Neuron (in vitro differentiated cells): ENCODE measurements at regions not wholly inside any gene's neighbourhood (a gene's known extent, or its start where the extent isn't known, plus 50 kb on each side); places are given as distances from the start of the nearest gene placed in this dataset.
"Not testable (repeated sequence)": the region's sequence is repeated elsewhere in the genome, so short reads cannot be mapped to it uniquely, and the experiment has no call there.

Experiments used
- H2AFZ ChIP-seq: one replicate; pipeline ENCODE4 v1.6.1; 2013; ENCODE audit warnings: low read depth, mild to moderate bottlenecking, inconsistent platforms, low read length, moderate library complexity
- H3K27me3 ChIP-seq: one replicate; pipeline ENCODE4 v1.6.1; 2013; ENCODE audit warnings: low read length; ENCODE audit not compliant: insufficient read depth
- H3K36me3 ChIP-seq: one replicate; pipeline ENCODE4 v1.6.1; 2013; ENCODE audit warnings: low read length; ENCODE audit not compliant: insufficient read depth
- H3K4me1 ChIP-seq: one replicate; pipeline ENCODE4 v1.6.1; 2013; ENCODE audit warnings: low read length; ENCODE audit not compliant: insufficient read depth
- H3K4me3 ChIP-seq: 2 replicates; pipeline ENCODE4 v1.5.1; 2013; ENCODE audit warnings: mild to moderate bottlenecking, low read length, moderate library complexity
- H3K9me3 ChIP-seq: one replicate; pipeline ENCODE4 v1.6.1; 2013; ENCODE audit warnings: low read length

DNA sequence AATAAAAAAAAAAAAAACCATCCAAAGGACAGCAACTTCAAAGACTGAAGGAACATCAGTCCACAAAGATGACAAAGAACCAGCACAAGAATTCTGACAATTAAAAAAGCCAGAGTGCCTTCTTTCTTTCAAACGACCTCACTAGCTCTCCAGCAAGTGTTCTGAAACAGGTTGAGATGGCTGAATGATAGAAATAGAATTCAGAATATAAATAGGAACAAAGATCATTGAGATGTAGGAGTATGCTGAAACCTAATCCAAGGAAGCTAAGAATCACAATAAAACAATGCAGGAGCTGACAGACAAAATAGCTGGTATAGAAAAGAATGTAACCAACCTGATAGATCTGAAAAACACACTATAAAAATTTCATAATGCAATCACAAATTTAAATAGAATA, 218.2 kb downstream of the GIPC2 start:
- H3K4me1 ChIP-seq = no peaks in the 10 kb centered on the region
- H2AFZ ChIP-seq = no peak overlapping the region
- no peaks in the 10 kb centered on the region for H3K27me3 ChIP-seq
- H3K36me3 ChIP-seq = no peaks in the 10 kb centered on the region
- no peak overlapping the region for H3K4me3 ChIP-seq
- no peaks in the 10 kb centered on the region for H3K9me3 ChIP-seq

DNA sequence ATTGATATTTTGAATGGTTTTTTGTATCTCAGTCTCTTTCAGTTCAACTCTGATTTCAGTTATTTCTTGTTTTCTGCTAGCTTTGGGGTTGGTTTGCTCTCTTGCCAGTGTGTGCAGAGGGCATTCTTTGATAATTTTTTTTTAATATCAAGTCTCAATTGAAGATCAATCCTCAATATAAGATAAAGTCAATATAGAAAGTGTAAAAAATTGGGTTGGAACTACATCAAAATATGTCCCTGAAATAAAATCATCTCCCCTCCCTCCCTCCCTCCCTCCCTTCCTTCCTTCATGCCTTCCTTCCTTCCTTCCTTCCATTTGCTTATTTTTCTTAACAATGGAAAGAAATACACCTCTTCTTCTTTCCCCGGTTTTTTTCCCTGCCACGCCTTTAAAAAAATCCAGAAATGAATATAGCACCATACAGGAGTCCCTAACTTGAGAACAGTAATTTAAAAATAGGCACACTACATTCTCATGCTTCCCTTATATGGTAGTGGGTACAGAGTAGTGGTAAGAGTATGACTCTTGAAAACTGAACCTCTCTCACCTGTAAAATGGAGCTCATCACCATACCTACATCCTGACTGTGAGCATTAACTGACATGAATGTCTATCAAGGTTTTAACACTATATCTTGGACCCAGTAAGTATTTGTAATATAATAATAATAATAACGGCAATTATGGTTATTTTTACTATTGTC, 221.9 kb downstream of the GIPC2 start:
- no peaks in the 10 kb centered on the region for H3K9me3 ChIP-seq
- H3K4me3 ChIP-seq = no peak overlapping the region
- no peaks in the 10 kb centered on the region for H3K4me1 ChIP-seq
- no peaks in the 10 kb centered on the region for H3K27me3 ChIP-seq
- no peaks in the 10 kb centered on the region for H3K36me3 ChIP-seq
- no peak overlapping the region for H2AFZ ChIP-seq

DNA sequence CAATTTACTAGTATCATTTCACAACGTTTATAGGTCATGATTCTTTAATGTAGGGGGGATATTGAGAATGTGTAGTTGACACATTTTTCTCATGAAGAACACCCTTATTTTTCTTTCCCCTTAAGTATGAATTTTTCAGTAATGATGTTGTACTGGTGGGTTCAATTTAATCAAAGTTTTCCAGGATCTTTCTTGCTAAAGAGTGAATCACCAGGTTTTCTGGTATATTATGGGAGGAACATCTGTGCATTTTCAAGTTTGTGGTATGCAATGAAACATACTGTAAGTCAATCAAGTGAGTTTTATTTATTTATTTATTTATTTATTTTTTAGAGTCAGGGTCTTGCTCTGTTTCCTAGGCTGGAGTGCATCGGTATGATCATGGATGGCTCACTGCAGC, 221.2 kb upstream of the PTGFR start:
- H3K36me3 ChIP-seq = no peaks in the 10 kb centered on the region
- no peaks in the 10 kb centered on the region for H3K4me1 ChIP-seq
- no peak overlapping the region for H2AFZ ChIP-seq
- H3K9me3 ChIP-seq = no peaks in the 10 kb centered on the region
- no peak overlapping the region for H3K4me3 ChIP-seq
- H3K27me3 ChIP-seq = no peaks in the 10 kb centered on the region

DNA sequence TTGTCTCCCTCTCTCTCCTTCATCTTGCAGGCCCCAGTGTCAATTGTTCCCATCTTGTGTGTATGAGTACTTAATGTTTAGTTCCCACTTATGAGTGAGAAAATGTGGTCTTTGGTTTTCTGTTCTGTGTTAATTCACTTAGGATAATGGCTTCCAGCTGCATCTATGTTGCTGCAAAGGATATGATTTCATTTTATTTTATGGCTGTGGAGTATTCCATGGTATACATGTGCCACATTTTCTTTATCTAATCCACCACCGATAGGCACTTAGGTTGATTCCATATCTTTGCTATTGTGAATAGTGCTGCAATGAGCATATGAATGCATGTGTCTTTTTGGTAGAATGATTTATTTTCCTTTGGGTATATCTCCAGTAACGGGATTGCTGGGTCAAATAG, 219.4 kb upstream of the PTGFR start:
- H3K4me1 ChIP-seq, H3K9me3 ChIP-seq, H3K36me3 ChIP-seq: not testable (repeated sequence)

DNA sequence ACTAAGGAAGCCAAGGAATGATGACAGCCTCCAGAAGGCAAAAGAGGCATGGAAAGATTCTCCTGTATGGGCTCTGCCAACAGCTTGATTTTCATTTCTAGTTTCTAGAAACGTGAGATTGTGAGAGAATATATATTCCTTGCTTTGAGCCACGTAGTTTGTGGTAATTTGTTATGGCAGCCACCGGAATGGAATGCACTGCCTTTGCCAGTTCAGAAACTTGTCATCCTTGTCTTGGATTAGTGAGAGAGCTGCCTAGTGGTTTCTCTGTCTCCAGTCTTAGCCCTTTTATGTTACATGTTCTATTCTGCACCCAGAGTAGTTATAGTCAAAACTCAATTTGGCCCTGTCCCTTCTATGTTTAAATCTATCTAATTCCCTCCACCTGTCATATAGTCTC, 216.0 kb upstream of the PTGFR start:
- H2AFZ ChIP-seq = no peak overlapping the region
- H3K27me3 ChIP-seq = no peaks in the 10 kb centered on the region
- H3K4me1 ChIP-seq = no peaks in the 10 kb centered on the region
- H3K4me3 ChIP-seq = no peak overlapping the region
- no peaks in the 10 kb centered on the region for H3K36me3 ChIP-seq
- no peaks in the 10 kb centered on the region for H3K9me3 ChIP-seq

More for the DNA sequence above, 219.4 kb upstream of the PTGFR start:
- H2AFZ ChIP-seq, H3K4me3 ChIP-seq, H3K27me3 ChIP-seq: not testable (repeated sequence)

DNA sequence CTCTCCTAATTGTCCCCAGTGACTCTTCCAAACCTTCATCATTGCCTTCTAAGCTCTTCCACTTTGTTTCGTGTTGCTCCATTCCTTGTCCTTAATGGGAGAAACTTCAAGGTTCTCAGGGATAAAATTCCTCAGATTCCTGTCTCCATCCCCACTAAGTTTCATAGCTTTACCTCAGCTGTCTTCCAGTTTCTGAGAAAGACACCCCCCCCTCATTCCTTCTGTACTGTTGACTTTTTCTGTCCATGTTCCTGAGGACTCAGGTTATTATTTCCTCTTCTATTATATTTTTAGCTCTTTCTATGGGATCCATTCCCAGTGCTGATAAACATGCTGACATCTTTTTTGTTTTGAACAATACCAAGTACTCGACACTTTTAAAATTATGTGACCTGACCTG, 215.3 kb upstream of the PTGFR start:
- no peaks in the 10 kb centered on the region for H3K4me1 ChIP-seq
- H2AFZ ChIP-seq = no peak overlapping the region
- no peaks in the 10 kb centered on the region for H3K36me3 ChIP-seq
- H3K4me3 ChIP-seq = no peak overlapping the region
- H3K27me3 ChIP-seq = no peaks in the 10 kb centered on the region
- no peaks in the 10 kb centered on the region for H3K9me3 ChIP-seq

DNA sequence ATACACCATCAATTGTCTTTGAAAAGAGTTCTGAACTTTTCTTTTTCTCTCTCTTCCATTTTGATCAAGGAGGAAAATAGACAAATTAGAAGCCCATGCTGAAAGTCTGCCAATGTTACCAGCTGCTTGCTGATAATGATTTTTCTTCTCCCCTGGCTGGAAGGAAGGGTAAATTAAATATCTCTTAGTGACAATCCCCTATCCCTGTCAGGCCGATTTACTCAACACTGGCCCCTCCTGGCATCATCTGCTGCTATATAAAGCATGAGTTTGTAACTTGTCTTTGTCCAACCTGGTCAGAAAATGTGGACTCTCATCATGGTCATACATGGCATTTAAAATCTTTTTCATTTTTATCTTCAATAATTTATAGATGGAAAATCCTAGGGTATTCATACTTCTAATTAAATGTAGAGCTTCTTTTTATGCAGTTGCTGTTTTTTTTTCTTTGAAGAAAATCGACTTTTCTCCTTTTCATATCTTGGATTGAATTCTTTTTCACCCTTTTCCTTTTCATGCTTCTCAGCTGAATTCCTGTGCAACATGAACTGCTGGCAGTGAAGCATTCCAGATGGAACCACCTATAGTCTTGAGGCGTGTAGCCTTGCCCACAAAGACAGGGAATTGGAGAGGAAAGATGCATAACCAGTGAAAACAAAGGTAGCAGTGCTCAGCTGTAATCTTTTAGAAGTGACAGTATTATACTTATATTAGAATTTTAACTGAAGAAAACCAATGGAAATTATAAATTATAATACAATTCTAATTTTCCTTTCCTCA, 214.7 kb upstream of the PTGFR start:
- Histone ChIP-seq H3K4me3 (no peak overlapping the region), H3K36me3 (no peaks in the 10 kb centered on the region), H3K27me3 (no peaks in the 10 kb centered on the region), H3K4me1 (no peaks in the 10 kb centered on the region), H3K9me3 (no peaks in the 10 kb centered on the region), H2AFZ (no peak overlapping the region)

DNA sequence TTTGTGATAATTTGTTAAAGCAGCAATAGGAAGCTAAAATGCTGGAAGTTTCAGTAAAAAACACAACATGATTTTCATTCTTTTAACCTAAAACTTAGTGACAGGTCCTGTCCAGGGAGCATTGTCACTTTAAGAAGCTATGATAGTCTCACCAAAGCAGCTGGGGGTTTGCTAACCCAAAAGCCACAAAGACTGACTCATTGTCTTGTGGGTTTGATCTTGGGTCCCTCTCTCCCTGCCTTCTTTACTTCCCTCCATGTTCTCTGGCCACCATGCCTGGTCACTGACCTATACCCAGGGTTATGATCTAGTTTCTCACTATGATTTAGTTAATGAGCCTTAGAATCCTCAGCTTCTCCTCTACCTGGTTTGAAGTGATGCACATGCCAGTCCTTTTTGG, 213.5 kb upstream of the PTGFR start:
- Histone ChIP-seq H2AFZ (no peak overlapping the region), H3K9me3 (no peaks in the 10 kb centered on the region), H3K36me3 (no peaks in the 10 kb centered on the region), H3K4me3 (no peak overlapping the region), H3K4me1 (no peaks in the 10 kb centered on the region), H3K27me3 (no peaks in the 10 kb centered on the region)

DNA sequence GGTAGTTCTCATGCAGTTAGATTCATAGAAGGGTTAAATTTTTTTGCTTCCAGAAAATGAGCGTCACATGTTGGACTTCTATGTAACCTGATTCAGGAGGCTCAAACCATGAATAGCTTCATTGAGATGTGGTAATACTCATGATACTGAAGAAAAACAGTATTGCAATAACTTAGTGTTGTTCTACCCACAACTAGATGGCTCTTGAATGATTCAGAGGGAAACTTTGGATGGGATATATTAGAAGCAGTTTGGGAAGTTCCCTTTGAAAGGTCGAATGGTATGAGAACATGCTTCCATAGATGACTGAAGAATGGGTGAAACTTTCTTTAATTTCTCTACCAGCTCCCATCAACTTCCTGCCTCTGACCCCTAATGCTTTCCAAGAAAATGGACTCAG, 211.7 kb upstream of the PTGFR start:
- Histone ChIP-seq H2AFZ (no peak overlapping the region), H3K27me3 (no peaks in the 10 kb centered on the region), H3K4me1 (no peaks in the 10 kb centered on the region), H3K4me3 (no peak overlapping the region), H3K9me3 (no peaks in the 10 kb centered on the region), H3K36me3 (no peaks in the 10 kb centered on the region)

DNA sequence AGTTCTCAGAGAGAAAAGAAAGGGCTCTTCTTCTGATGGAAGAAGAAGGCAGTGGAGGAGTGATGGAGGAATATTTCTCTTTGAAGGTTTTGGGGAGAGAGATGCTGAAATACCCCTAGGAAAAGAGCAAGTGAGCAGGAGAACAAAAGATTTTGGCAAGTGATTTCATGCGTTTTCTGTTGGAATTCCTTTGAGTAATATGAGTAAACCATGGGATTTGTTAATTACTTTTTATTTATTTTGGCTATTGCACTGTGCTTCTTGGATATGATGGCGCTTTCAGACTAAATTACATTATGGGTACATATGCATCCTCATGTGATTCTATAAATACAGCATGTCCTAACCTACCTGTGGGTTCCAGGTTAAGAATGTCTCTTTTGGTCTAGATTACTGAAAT, 210.1 kb upstream of the PTGFR start:
- no peaks in the 10 kb centered on the region for H3K36me3 ChIP-seq
- no peaks in the 10 kb centered on the region for H3K4me1 ChIP-seq
- H3K4me3 ChIP-seq = no peak overlapping the region
- no peak overlapping the region for H2AFZ ChIP-seq
- H3K27me3 ChIP-seq = no peaks in the 10 kb centered on the region
- H3K9me3 ChIP-seq = no peaks in the 10 kb centered on the region

DNA sequence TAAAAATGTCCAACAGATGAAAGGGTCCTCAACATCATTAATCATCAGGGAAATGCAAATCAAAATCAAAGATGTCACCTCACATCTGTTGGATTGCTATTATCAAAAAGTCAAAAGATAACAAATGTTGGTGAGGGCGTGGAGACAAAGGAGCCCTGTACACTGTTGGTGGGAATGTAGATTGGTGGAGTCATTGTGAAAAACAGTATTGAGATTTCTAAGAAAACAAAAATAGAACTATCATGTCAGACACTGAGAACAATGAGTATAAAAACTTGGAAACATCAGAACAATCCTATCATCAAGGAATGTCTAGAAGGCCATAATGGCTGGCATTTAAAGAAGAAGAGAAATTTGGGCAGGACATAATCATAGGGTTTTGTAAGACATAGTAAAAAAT, 209.2 kb upstream of the PTGFR start:
- Histone ChIP-seq H3K9me3 (no peaks in the 10 kb centered on the region), H3K4me3 (no peak overlapping the region), H3K4me1 (no peaks in the 10 kb centered on the region), H3K36me3 (no peaks in the 10 kb centered on the region), H2AFZ (no peak overlapping the region), H3K27me3 (no peaks in the 10 kb centered on the region)

DNA sequence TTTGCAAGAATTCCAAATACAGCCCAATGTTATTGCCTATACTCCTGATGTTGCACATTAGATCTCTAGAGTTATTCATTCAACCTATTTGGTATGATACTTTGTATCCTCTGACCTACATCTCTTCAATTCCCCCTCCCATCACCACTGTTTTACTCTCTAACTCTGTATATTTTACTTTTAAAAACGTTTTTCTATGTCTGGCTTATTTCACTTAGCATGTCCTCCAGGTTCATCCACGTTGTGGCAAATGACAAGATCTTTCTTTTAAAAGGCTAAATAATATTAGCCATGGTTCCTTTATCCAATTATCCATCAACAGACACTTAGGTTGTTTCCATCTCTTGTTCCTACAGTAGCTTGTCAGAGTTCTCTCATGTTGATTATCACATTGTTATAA, 207.1 kb upstream of the PTGFR start:
- Histone ChIP-seq H3K9me3 (no peaks in the 10 kb centered on the region), H3K36me3 (no peaks in the 10 kb centered on the region), H3K4me3 (no peak overlapping the region), H3K27me3 (no peaks in the 10 kb centered on the region), H3K4me1 (no peaks in the 10 kb centered on the region), H2AFZ (no peak overlapping the region)

DNA sequence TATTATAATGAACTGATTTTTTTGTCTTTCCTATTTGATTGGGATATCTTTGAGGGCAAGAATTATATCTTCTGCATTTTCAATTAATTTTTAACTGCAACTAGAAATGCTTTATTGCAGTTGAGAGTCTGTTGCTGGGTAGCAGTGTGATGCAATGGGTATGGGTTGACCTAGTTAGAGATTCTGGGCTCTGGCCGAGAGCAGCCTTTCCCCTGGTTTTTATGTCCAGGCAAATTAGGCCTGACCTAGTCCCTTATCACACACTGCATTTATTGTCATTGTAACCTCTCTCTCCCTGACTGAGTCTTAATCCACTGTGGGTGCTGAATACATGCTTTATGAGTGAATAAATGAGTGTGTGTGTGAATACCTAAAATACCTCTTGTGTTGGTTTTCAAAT, 206.4 kb upstream of the PTGFR start:
- Histone ChIP-seq H3K4me1 (no peaks in the 10 kb centered on the region), H3K4me3 (no peak overlapping the region), H2AFZ (no peak overlapping the region), H3K9me3 (no peaks in the 10 kb centered on the region), H3K36me3 (no peaks in the 10 kb centered on the region), H3K27me3 (no peaks in the 10 kb centered on the region)

DNA sequence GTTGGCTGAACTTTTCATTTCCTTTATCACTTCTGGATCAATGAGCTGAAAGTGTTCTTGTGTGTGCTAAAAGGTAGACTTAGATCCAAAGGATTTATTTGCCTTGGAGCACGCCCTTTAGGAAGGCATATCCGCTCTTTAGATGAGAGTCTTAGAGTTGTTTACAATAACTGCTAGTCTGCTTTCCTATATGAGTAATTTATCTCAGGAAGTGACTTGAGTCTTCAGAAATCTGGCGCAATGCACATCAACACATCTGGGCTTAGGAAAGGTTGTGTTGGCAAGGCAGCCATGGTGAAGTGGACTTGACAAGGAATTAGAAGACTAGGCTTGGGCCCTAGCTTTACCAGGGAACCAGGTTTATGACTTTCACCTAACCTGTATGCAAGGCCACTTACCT, 204.1 kb upstream of the PTGFR start:
- Histone ChIP-seq H3K36me3 (no peaks in the 10 kb centered on the region), H2AFZ (no peak overlapping the region), H3K4me1 (no peaks in the 10 kb centered on the region), H3K27me3 (no peaks in the 10 kb centered on the region), H3K4me3 (no peak overlapping the region), H3K9me3 (no peaks in the 10 kb centered on the region)
